ENCODE measurements at regions not wholly inside any gene's neighbourhood (a gene's known extent, or its start where the extent isn't known, plus 50 kb on each side); places are given as distances from the start of the nearest gene placed in this dataset.
"Not testable (repeated sequence)": the region's sequence is repeated elsewhere in the genome, so short reads cannot be mapped to it uniquely, and the experiment has no call there.

DNA sequence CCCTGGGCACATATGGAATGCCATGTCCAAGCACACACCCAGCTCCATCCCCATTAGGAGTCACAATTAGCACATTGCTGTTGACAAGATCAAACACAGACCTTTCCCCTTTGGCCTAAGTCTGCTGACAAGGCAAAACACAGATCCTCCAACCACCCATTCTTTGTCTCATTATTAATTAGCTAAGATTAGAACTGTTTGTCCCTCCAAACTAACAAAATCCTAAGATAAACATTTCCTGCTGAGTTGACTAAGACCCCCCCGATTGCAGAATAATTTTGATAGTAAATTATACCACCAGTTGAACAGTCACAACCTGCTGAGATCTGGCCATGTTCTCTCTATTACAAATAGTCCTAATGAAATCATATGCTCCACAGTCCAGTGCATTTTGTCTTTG lies 186.7 kb downstream of the SPATA31A1 start:
- not testable (repeated sequence) for H3K4me3 Mint-ChIP-seq; H3K27ac Mint-ChIP-seq; H3K9me3 Mint-ChIP-seq; H3K4me1 Mint-ChIP-seq; DNase-seq (ENCODE audit: low spot score in 2 of 2); H3K36me3 Mint-ChIP-seq; ATAC-seq (ENCODE audit: low read depth); H3K27me3 Mint-ChIP-seq

GRCh38 chr9:39545079-39545478 lies 189.6 kb downstream of the SPATA31A1 start:
- not testable (repeated sequence) for H3K4me1 Mint-ChIP-seq; H3K27ac Mint-ChIP-seq; H3K27me3 Mint-ChIP-seq; H3K36me3 Mint-ChIP-seq; ATAC-seq (ENCODE audit: low read depth); DNase-seq (ENCODE audit: low spot score in 2 of 2); H3K9me3 Mint-ChIP-seq; H3K4me3 Mint-ChIP-seq

DNA sequence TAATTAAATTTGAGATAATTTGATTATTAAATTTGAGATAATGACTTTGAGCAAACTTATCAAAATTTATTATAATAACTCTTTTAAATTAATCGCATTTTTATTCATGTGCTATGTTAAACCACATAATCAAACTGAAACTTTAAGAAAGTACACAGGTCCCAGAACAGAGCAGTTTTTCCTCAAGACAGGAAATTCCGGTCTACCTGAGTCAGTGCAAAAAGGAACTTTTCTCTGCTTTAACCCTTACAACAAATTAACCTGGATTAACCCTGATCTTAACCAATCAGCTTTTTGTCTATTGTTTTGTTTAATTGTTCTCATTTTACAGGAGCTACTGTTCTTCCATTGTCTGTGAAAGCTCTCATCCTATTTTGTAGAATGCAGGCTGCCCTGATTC lies 195.1 kb downstream of the SPATA31A1 start:
- not testable (repeated sequence) for H3K36me3 Mint-ChIP-seq; ATAC-seq (ENCODE audit: low read depth); H3K27me3 Mint-ChIP-seq; H3K4me3 Mint-ChIP-seq; DNase-seq (ENCODE audit: low spot score in 2 of 2); H3K9me3 Mint-ChIP-seq; H3K27ac Mint-ChIP-seq; H3K4me1 Mint-ChIP-seq

GRCh38 chr9:39551544-39551943 lies 196.1 kb downstream of the SPATA31A1 start:
- not testable (repeated sequence) for H3K27ac Mint-ChIP-seq; H3K27me3 Mint-ChIP-seq; H3K4me3 Mint-ChIP-seq; DNase-seq (ENCODE audit: low spot score in 2 of 2); H3K9me3 Mint-ChIP-seq; ATAC-seq (ENCODE audit: low read depth); H3K4me1 Mint-ChIP-seq; H3K36me3 Mint-ChIP-seq

- DNase-seq (ENCODE audit: low spot score in 2 of 2); H3K4me3 Mint-ChIP-seq; ATAC-seq (ENCODE audit: low read depth); H3K27ac Mint-ChIP-seq; H3K27me3 Mint-ChIP-seq; H3K9me3 Mint-ChIP-seq; H3K36me3 Mint-ChIP-seq; H3K4me1 Mint-ChIP-seq: not testable (repeated sequence)
Observed at GRCh38 chr9:39552242-39552881, 196.9 kb downstream of the SPATA31A1 start.

- not testable (repeated sequence) for H3K27me3 Mint-ChIP-seq; H3K9me3 Mint-ChIP-seq; H3K27ac Mint-ChIP-seq; H3K4me3 Mint-ChIP-seq; DNase-seq (ENCODE audit: low spot score in 2 of 2); ATAC-seq (ENCODE audit: low read depth); H3K36me3 Mint-ChIP-seq; H3K4me1 Mint-ChIP-seq
Observed at GRCh38 chr9:39554352-39554751, 198.9 kb downstream of the SPATA31A1 start.

DNA sequence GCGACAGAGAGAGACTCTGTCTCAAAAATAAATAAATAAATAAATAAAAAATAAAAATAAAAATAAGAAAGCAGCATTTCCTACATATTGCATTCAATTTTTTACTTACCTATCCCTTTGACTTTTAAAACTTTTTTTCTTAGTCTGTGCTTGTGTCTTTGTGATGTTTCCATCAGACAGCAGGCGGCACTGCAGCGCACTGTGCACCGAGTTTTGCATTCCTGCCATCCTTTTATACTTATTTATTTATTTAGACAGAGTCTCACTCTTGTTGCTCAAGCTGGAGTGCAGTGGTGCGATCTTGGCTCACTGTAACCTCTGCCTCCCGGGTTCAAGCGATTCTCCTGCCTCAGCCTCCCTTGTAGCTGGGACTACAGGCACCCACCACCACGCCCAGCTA lies 203.9 kb downstream of the SPATA31A1 start:
- ATAC-seq (ENCODE audit: low read depth), result peak; percentile 54
- H3K9me3 Mint-ChIP-seq, H3K27ac Mint-ChIP-seq, H3K4me3 Mint-ChIP-seq, H3K4me1 Mint-ChIP-seq, H3K36me3 Mint-ChIP-seq, H3K27me3 Mint-ChIP-seq: not testable (repeated sequence)
- DNase-seq (ENCODE audit: low spot score in 2 of 2), result peak; percentile 33 to 37

DNA sequence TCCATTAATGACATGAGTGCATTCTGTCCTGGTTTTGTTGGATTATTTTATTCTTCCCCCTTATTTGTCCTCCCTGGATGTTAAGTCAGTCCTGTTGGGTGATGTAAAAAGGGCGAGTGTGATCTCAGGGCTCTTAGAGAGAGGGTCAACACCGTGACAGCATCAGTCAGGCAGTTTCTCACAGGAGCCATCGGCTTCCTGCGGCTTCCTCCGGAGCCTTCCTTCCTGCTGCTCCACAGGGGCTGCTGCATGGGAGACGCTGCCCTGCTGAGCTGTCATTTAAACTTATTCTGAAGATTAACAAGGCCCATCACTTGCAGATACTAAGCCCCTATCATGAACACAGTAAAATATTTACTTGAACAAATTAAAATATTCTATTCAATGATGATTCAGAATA lies 211.3 kb downstream of the SPATA31A1 start:
- ATAC-seq (ENCODE audit: low read depth); DNase-seq (ENCODE audit: low spot score in 2 of 2); H3K27me3 Mint-ChIP-seq; H3K27ac Mint-ChIP-seq; H3K9me3 Mint-ChIP-seq; H3K36me3 Mint-ChIP-seq; H3K4me3 Mint-ChIP-seq; H3K4me1 Mint-ChIP-seq: not testable (repeated sequence)

- not testable (repeated sequence) for H3K9me3 Mint-ChIP-seq; ATAC-seq (ENCODE audit: low read depth); DNase-seq (ENCODE audit: low spot score in 2 of 2); H3K36me3 Mint-ChIP-seq; H3K27ac Mint-ChIP-seq; H3K4me1 Mint-ChIP-seq; H3K4me3 Mint-ChIP-seq; H3K27me3 Mint-ChIP-seq
Observed at GRCh38 chr9:39567396-39567795, 211.9 kb downstream of the SPATA31A1 start.

GRCh38 chr9:39568900-39569299 lies 213.4 kb downstream of the SPATA31A1 start:
- not testable (repeated sequence) for H3K4me3 Mint-ChIP-seq; ATAC-seq (ENCODE audit: low read depth); H3K4me1 Mint-ChIP-seq; H3K27me3 Mint-ChIP-seq; H3K27ac Mint-ChIP-seq; H3K9me3 Mint-ChIP-seq; H3K36me3 Mint-ChIP-seq; DNase-seq (ENCODE audit: low spot score in 2 of 2)

- not testable (repeated sequence) for H3K27me3 Mint-ChIP-seq; H3K27ac Mint-ChIP-seq; H3K36me3 Mint-ChIP-seq; H3K4me1 Mint-ChIP-seq; H3K9me3 Mint-ChIP-seq; DNase-seq (ENCODE audit: low spot score in 2 of 2); H3K4me3 Mint-ChIP-seq; ATAC-seq (ENCODE audit: low read depth)
Observed at GRCh38 chr9:39573024-39574022, 217.9 kb downstream of the SPATA31A1 start.

- not testable (repeated sequence) for H3K27me3 Mint-ChIP-seq; ATAC-seq (ENCODE audit: low read depth); H3K36me3 Mint-ChIP-seq; H3K4me1 Mint-ChIP-seq; H3K9me3 Mint-ChIP-seq; DNase-seq (ENCODE audit: low spot score in 2 of 2); H3K27ac Mint-ChIP-seq; H3K4me3 Mint-ChIP-seq
Observed at GRCh38 chr9:39579000-39579399, 223.5 kb downstream of the SPATA31A1 start.

DNA sequence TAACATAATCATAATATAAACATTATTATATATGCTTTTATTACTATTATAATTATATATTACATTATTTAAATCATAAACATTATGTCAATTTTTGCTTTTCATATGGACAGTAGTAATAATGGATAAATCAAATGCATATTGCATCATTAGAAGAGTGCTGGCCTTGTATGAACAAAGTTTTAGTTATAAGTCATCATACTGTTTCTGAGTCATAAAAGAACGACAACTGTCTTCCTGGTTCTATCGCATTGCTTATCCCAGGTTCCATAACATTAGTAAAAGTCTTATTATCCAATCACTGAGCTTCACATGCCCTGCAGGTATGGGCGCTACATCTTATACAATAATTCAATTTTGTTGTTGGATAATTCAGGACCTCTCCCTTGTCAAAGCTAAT lies 225.8 kb downstream of the SPATA31A1 start:
- not testable (repeated sequence) for H3K4me3 Mint-ChIP-seq; H3K9me3 Mint-ChIP-seq; DNase-seq (ENCODE audit: low spot score in 2 of 2); ATAC-seq (ENCODE audit: low read depth); H3K36me3 Mint-ChIP-seq; H3K27me3 Mint-ChIP-seq; H3K4me1 Mint-ChIP-seq; H3K27ac Mint-ChIP-seq

DNA sequence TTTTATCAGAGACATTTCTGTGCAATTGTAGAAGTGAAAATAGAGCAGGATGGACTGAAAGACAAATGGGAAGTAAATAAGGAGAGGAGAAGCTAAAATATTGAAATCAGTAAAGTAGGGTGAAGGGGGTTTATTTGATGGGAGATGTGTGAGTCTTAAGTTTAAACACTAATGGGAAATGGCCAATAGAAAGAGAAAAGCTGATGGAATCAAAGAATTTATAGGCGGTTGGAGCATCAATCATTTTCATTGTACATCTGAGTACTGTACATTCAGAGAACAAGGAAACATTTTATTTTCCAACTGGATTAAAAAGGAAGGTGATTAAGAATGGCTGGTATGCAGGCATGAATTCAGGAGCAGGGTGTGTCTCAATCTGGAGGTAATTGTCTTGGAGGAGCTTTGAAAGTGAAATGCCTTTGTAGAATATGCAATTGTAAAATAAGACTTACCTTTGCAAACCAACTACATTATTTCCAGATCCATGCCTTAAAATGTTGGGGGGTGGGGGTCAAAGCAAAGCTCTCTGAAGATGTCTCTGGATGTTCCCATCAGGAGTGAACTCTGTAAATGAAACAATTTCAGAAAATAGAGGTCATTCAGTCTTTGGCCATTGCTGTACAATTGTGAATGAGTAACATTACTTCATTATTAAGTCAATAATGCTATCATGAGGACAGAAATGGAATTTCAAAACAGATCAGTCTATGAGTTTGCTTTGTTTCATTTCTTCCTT lies 227.4 kb downstream of the SPATA31A1 start:
- H3K27me3 Mint-ChIP-seq; DNase-seq (ENCODE audit: low spot score in 2 of 2); ATAC-seq (ENCODE audit: low read depth); H3K4me3 Mint-ChIP-seq; H3K27ac Mint-ChIP-seq; H3K36me3 Mint-ChIP-seq; H3K4me1 Mint-ChIP-seq; H3K9me3 Mint-ChIP-seq: not testable (repeated sequence)

All from memory B cell (primary cell).